IMR-90 (cell line): ENCODE measurements at regions not wholly inside any gene's neighbourhood (a gene's known extent, or its start where the extent isn't known, plus 50 kb on each side); places are given as distances from the start of the nearest gene placed in this dataset.

Experiments
- ATAC-seq: fragments of 200-7000 bp; cut with Tn5 transposase; 2 replicates; pipeline ENCODE4 v1.9.1; 2020; ENCODE audit warnings: low read depth, mild to moderate bottlenecking, moderate library complexity
- BruUV-seq: library from RNA; stranded (reverse); fragments of 400-500 nt; replicated peaks from 2 replicates; lab custom pipeline; 2021; lab: Mats Ljungman, UMichigan
- CTCF ChIA-PET: fragments of 300-600 bp; formaldehyde crosslinking; extraction: SDS; loops from one replicate; lab custom pipeline; 2021; ENCODE audit warnings: antibody characterized with exemption; lab: Yijun Ruan, JAX
- POLR2A ChIA-PET: fragments of 300-600 bp; sonication (Branson Sonifier 250); formaldehyde crosslinking; loops from one replicate; lab custom pipeline; 2022; ENCODE audit warnings: antibody characterized with exemption; ENCODE audit not compliant: unreplicated experiment; lab: Charles Lee
- DNase-seq: peaks from one replicate; pipeline ENCODE4 v3.0.0; 2013
- H2AFZ ChIP-seq: replicated peaks from 2 replicates; pipeline ENCODE3; 2013; ENCODE audit warnings: low read length, mild to moderate bottlenecking; ENCODE audit not compliant: poor library complexity
- H2AK5ac ChIP-seq: 2 replicates; pipeline ENCODE4 v1.6.1; 2013; ENCODE audit warnings: low read depth, low read length, inconsistent platforms
- H2AK9ac ChIP-seq: replicated peaks from 2 replicates; pipeline ENCODE3; 2013; ENCODE audit warnings: mild to moderate bottlenecking, low read depth, low read length, moderate library complexity; ENCODE audit not compliant: poor library complexity
- H2BK120ac ChIP-seq: 2 replicates; pipeline ENCODE4 v1.6.1; 2013; ENCODE audit warnings: low read depth, low read length, inconsistent platforms
- H2BK15ac ChIP-seq: 3 replicates; pipeline ENCODE4 v1.6.1; 2013; ENCODE audit warnings: low read depth, low read length, inconsistent platforms
- H2BK20ac ChIP-seq: 2 replicates; pipeline ENCODE4 v1.6.1; 2013; ENCODE audit warnings: low read depth, mild to moderate bottlenecking, inconsistent platforms, low read length, moderate library complexity
- H2BK5ac ChIP-seq: 2 replicates; pipeline ENCODE4 v1.6.1; 2013; ENCODE audit warnings: mild to moderate bottlenecking, low read depth, low read length, inconsistent platforms; ENCODE audit not compliant: poor library complexity, severe bottlenecking
- H3K14ac ChIP-seq: replicated peaks from 2 replicates; pipeline ENCODE4 v1.6.1; 2013; ENCODE audit warnings: low read depth, low read length, inconsistent platforms
- H3K18ac ChIP-seq: 2 replicates; pipeline ENCODE4 v1.6.1; 2013; ENCODE audit warnings: low read depth, low read length, control low read depth
- H3K23ac ChIP-seq: 2 replicates; pipeline ENCODE4 v1.6.1; 2013; ENCODE audit warnings: low read depth, low read length, inconsistent platforms
- H3K27ac ChIP-seq: 2 replicates; pipeline ENCODE4 v1.5.1; 2013; ENCODE audit warnings: mild to moderate bottlenecking, control low read depth, low read length; ENCODE audit not compliant: insufficient read depth
- H3K27me3 ChIP-seq: 2 replicates; pipeline ENCODE4 v1.6.1; 2013; ENCODE audit warnings: low read length; ENCODE audit not compliant: control insufficient read depth, insufficient read depth
- H3K36me3 ChIP-seq: 2 replicates; pipeline ENCODE4 v1.6.1; 2013; ENCODE audit warnings: low read length, mixed read lengths; ENCODE audit not compliant: control insufficient read depth, insufficient read depth
- H3K4ac ChIP-seq: 2 replicates; pipeline ENCODE4 v1.6.1; 2013; ENCODE audit warnings: low read depth, low read length, inconsistent platforms
- H3K4me1 ChIP-seq: 2 replicates; pipeline ENCODE4 v1.6.1; 2013; ENCODE audit warnings: low read length, mixed read lengths; ENCODE audit not compliant: control insufficient read depth, insufficient read depth
- H3K4me2 ChIP-seq: 2 replicates; pipeline ENCODE4 v1.6.1; 2013; ENCODE audit warnings: low read depth, mild to moderate bottlenecking, control low read depth, low read length, moderate library complexity
- H3K4me3 ChIP-seq: 2 replicates; pipeline ENCODE4 v1.5.1; 2013; ENCODE audit warnings: low read depth, mild to moderate bottlenecking, control low read depth, low read length, moderate library complexity; ENCODE audit not compliant: insufficient read depth
- H3K56ac ChIP-seq: 2 replicates; pipeline ENCODE4 v1.6.1; 2013; ENCODE audit warnings: low read length, inconsistent platforms; ENCODE audit not compliant: insufficient read depth; ENCODE audit errors: extremely low read depth
- H3K79me1 ChIP-seq, 2 experiments: 2 replicates each; pipeline ENCODE4 v1.6.1; 2013; ENCODE audit warnings: low read length in 2 of 2, inconsistent platforms in 1 of 2, low read depth in 1 of 2
- H3K9ac ChIP-seq: 2 replicates; pipeline ENCODE4 v1.6.1; 2013; ENCODE audit warnings: low read depth, low read length, control low read depth
- H3K9me1 ChIP-seq: 2 replicates; pipeline ENCODE4 v1.6.1; 2013; ENCODE audit warnings: low read length, inconsistent platforms; ENCODE audit not compliant: insufficient read depth
- H3K9me3 ChIP-seq: 2 replicates; pipeline ENCODE4 v1.6.1; 2013; ENCODE audit warnings: low read length; ENCODE audit not compliant: control insufficient read depth, insufficient read depth
- H4K20me1 ChIP-seq: 2 replicates; pipeline ENCODE4 v1.6.1; 2013; ENCODE audit warnings: low read length, inconsistent platforms; ENCODE audit not compliant: insufficient read depth
- H4K5ac ChIP-seq: 2 replicates; pipeline ENCODE4 v1.6.1; 2013; ENCODE audit warnings: mild to moderate bottlenecking, low read depth, low read length, control low read depth
- H4K8ac ChIP-seq, 2 experiments: 2 replicates each; pipeline ENCODE4 v1.6.1; 2013; ENCODE audit warnings: low read depth in 2 of 2, low read length in 2 of 2, control low read depth in 1 of 2, inconsistent platforms in 1 of 2
- H4K91ac ChIP-seq: 2 replicates; pipeline ENCODE4 v1.6.1; 2013; ENCODE audit warnings: low read depth, low read length, inconsistent platforms; ENCODE audit not compliant: insufficient read depth
- BHLHE40 ChIP-seq: fragments of 150-350 bp; IDR thresholded peaks from 2 replicates; pipeline ENCODE4 v1.6.1; 2016; ENCODE audit warnings: mild to moderate bottlenecking, low read depth, low read length
- CEBPB ChIP-seq: IDR thresholded peaks from 2 replicates; pipeline ENCODE4 v1.6.1; 2012; ENCODE audit warnings: low read depth, low read length, improper control_type of control experiment
- CTCF ChIP-seq: conservative IDR thresholded peaks from 2 replicates; pipeline ENCODE4 v1.5.1; 2012; ENCODE audit warnings: mild to moderate bottlenecking, low read depth, low read length, improper control_type of control experiment
- FOS ChIP-seq: fragments of 150-350 bp; IDR thresholded peaks from 2 replicates; pipeline ENCODE4 v1.6.1; 2016; ENCODE audit warnings: low read depth, low read length
- MAFK ChIP-seq: IDR thresholded peaks from 2 replicates; pipeline ENCODE4 v1.6.1; 2012; ENCODE audit warnings: low read depth, low read length, improper control_type of control experiment
- MAZ ChIP-seq: IDR thresholded peaks from 2 replicates; pipeline ENCODE4 v1.6.1; 2012; ENCODE audit warnings: low read depth, mild to moderate bottlenecking, low read length, improper control_type of control experiment, moderate library complexity, borderline replicate concordance
- MXI1 ChIP-seq: IDR thresholded peaks from 2 replicates; pipeline ENCODE4 v1.6.1; 2012; ENCODE audit warnings: low read depth, mild to moderate bottlenecking, low read length, moderate library complexity, borderline replicate concordance
- NFE2L2 ChIP-seq: fragments of 150-350 bp; IDR thresholded peaks from 2 replicates; pipeline ENCODE4 v1.6.1; 2016; ENCODE audit warnings: low read depth, mild to moderate bottlenecking, low read length
- POLR2A ChIP-seq: IDR thresholded peaks from 2 replicates; pipeline ENCODE4 v1.6.1; 2012; ENCODE audit warnings: mild to moderate bottlenecking, low read depth, low read length
- RAD21 ChIP-seq: IDR thresholded peaks from 2 replicates; pipeline ENCODE4 v1.6.1; 2012; ENCODE audit warnings: low read length, improper control_type of control experiment
- RCOR1 ChIP-seq: IDR thresholded peaks from 2 replicates; pipeline ENCODE4 v1.6.1; 2012; ENCODE audit warnings: mild to moderate bottlenecking, low read length, improper control_type of control experiment; ENCODE audit not compliant: insufficient replicate concordance
- RFX5 ChIP-seq: IDR thresholded peaks from 2 replicates; pipeline ENCODE4 v1.8.0; 2012; ENCODE audit warnings: low read depth, mild to moderate bottlenecking, low read length, moderate library complexity
- WGBS, 2 experiments: methylation state at CpG; one replicate each; pipeline versions ENCODE4 v1.1.5 to v1.1.7; 2013; ENCODE audit warnings: missing lambda C conversion rate in 2 of 2; ENCODE audit not compliant: insufficient read length in 1 of 2; ENCODE audit errors: extremely low coverage in 2 of 2; 5-methylcytosine and 5-hydroxymethylcytosine counted together
- dilution Hi-C: fragments of 300-500 bp; cut with HindIII; formaldehyde crosslinking; loops from one replicate; pipeline ENCODE4 v1.14.3; 2018; ENCODE audit warnings: low sequenced_read_pairs; ENCODE audit not compliant: unreplicated experiment
- in situ Hi-C: fragments of 300-500 bp; cut with MboI; formaldehyde crosslinking; loops from 3 replicates; pipeline ENCODE4 v1.14.3; 2019; ENCODE audit warnings: low sequenced_read_pairs, inconsistent platforms, mixed read lengths
- intact Hi-C: fragments of 100-400 bp; cut with micrococcal nuclease; formaldehyde crosslinking; loops from 2 replicates; pipeline ENCODE4 v1.10.0; 2022
- TF ChIP-seq, protein P1 (sequence below): fragments of 150-350 bp; IDR thresholded peaks from 2 replicates; pipeline ENCODE4 v1.6.1; 2017; ENCODE audit warnings: mild to moderate bottlenecking, antibody characterized with exemption, low read length, low read depth
- TF ChIP-seq, protein P2 (sequence below): fragments of 150-350 bp; IDR thresholded peaks from 2 replicates; pipeline ENCODE4 v1.6.1; 2016; ENCODE audit warnings: low read depth, mild to moderate bottlenecking, low read length, moderate library complexity, borderline replicate concordance

GRCh38 chr5:124613273-124613953 is 133.0 kb downstream of the ZNF608 start:
- H3K9ac ChIP-seq = no peak overlapping the region
- no peaks in the 10 kb centered on the region for H3K27me3 ChIP-seq
- ChIA-PET POLR2A (no interaction called here), CTCF (no interaction called here)
- H3K14ac ChIP-seq = no peak overlapping the region
- H3K9me1 ChIP-seq = 0 out of 2 replicates have a peak, but pooled peaks cover 5% of the 10 kb centered on the region
- peak overlapping the region; percentile 73 for H3K4ac ChIP-seq
- no peak overlapping the region for H2BK5ac ChIP-seq
- H3K23ac ChIP-seq = peak overlapping the region; percentile 38; the same call in 1 of the 2 replicates
- H4K91ac ChIP-seq = peak overlapping the region; percentile 46
- DNase-seq (no peak), ATAC-seq (no peak)
- TF ChIP-seq, protein P1, sequence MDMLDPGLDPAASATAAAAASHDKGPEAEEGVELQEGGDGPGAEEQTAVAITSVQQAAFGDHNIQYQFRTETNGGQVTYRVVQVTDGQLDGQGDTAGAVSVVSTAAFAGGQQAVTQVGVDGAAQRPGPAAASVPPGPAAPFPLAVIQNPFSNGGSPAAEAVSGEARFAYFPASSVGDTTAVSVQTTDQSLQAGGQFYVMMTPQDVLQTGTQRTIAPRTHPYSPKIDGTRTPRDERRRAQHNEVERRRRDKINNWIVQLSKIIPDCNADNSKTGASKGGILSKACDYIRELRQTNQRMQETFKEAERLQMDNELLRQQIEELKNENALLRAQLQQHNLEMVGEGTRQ = no peak
- no peak for TF ChIP-seq POLR2A
- TF ChIP-seq MAFK = no peak
- no peak for TF ChIP-seq CTCF
- no peak for TF ChIP-seq FOS
- no peak for TF ChIP-seq RAD21
- no peak for TF ChIP-seq RFX5
- TF ChIP-seq, protein P2, sequence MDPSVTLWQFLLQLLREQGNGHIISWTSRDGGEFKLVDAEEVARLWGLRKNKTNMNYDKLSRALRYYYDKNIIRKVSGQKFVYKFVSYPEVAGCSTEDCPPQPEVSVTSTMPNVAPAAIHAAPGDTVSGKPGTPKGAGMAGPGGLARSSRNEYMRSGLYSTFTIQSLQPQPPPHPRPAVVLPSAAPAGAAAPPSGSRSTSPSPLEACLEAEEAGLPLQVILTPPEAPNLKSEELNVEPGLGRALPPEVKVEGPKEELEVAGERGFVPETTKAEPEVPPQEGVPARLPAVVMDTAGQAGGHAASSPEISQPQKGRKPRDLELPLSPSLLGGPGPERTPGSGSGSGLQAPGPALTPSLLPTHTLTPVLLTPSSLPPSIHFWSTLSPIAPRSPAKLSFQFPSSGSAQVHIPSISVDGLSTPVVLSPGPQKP = no peak
- TF ChIP-seq CEBPB = no peak
- no peak for TF ChIP-seq BHLHE40
- TF ChIP-seq NFE2L2 = no peak
- no peak for TF ChIP-seq MAZ
- no peak for TF ChIP-seq RCOR1
- no peak for TF ChIP-seq MXI1
- no peak overlapping the region for H2AK9ac ChIP-seq
- H4K8ac ChIP-seq = peak overlapping the region; percentile 47 to 69; a peak in 1 of 4 replicates
- peak overlapping the region; percentile 96; the same call in 2 of the 3 replicates for H2BK15ac ChIP-seq
- H3K9me3 ChIP-seq = no peaks in the 10 kb centered on the region
- no CpG with 5 or more reads among the region's 3 CpGs for WGBS, 2 experiments
- peak overlapping the region; percentile 81; the same call in 1 of the 2 replicates for H2AK5ac ChIP-seq
- H3K79me1 ChIP-seq = no peaks in the 10 kb centered on the region
- no peak overlapping the region for H4K5ac ChIP-seq
- no peak overlapping the region for H3K4me3 ChIP-seq
- dilution Hi-C loops (no loop called here), in situ Hi-C loops (no loop called here), intact Hi-C loops (no loop called here)
- H3K27ac ChIP-seq = no peak overlapping the region
- peak overlapping the region; percentile 74 for H2BK20ac ChIP-seq
- 0 out of 2 replicates have a peak overlapping the region, but pooled peaks have one; percentile 3 for H3K18ac ChIP-seq
- H3K56ac ChIP-seq = peak overlapping the region; percentile 30; the same call in 1 of the 2 replicates
- no peak overlapping the region for H2AFZ ChIP-seq
- peak overlapping the region; percentile 75 for H2BK120ac ChIP-seq
- BruUV-seq = no TSS peak
- H3K4me2 ChIP-seq = no peak overlapping the region
- no peaks in the 10 kb centered on the region for H3K36me3 ChIP-seq
- H4K20me1 ChIP-seq = no peaks in the 10 kb centered on the region
- peaks cover 2% of the 10 kb centered on the region; the same call in 1 of the 2 replicates for H3K4me1 ChIP-seq
